DND-41 (cell line): ENCODE measurements at regions not wholly inside any gene's neighbourhood (a gene's known extent, or its start where the extent isn't known, plus 50 kb on each side); places are given as distances from the start of the nearest gene placed in this dataset.

ENCODE experiments used
- ATAC-seq: fragments of 200-7000 bp; cut with Tn5 transposase; 3 replicates; pipeline ENCODE4 v1.9.1; 2021; ENCODE audit warnings: low read depth; ENCODE audit not compliant: insufficient read depth
- DNase-seq: peaks from one replicate; pipeline ENCODE4 v3.0.0-alpha.2; 2020
- H2AFZ ChIP-seq: 2 replicates; pipeline ENCODE4 v1.6.0; 2012; ENCODE audit warnings: low read depth, low read length
- H3K27ac ChIP-seq: 2 replicates; pipeline ENCODE4 v1.5.1; 2012; ENCODE audit warnings: low read length, inconsistent platforms
- H3K27me3 ChIP-seq: fragments of 200-600 bp; sonication (generic); 2 replicates; pipeline ENCODE4 v1.6.0; 2012; ENCODE audit warnings: low read length, mild to moderate bottlenecking, inconsistent platforms; ENCODE audit not compliant: insufficient read depth, poor library complexity
- H3K36me3 ChIP-seq: 2 replicates; pipeline ENCODE4 v1.5.1; 2012; ENCODE audit warnings: low read length, inconsistent platforms; ENCODE audit not compliant: insufficient read depth
- H3K4me1 ChIP-seq: 2 replicates; pipeline ENCODE4 v1.5.1; 2012; ENCODE audit warnings: mild to moderate bottlenecking, low read length; ENCODE audit not compliant: insufficient read depth
- H3K4me2 ChIP-seq: 2 replicates; pipeline ENCODE4 v1.6.0; 2012; ENCODE audit warnings: mild to moderate bottlenecking, moderate library complexity, low read length, inconsistent platforms; ENCODE audit not compliant: insufficient read depth
- H3K4me3 ChIP-seq, 2 experiments: fragments of 200-600 bp in 1 of 2; shearing (Covaris generic) in 1 of 2; 2 replicates each; pipeline ENCODE4 v1.5.1; 2012 to 2016; ENCODE audit warnings: inconsistent platforms in 2 of 2, low read length in 2 of 2, mild to moderate bottlenecking in 2 of 2, low read depth in 1 of 2, moderate library complexity in 1 of 2
- H3K79me2 ChIP-seq: 2 replicates; pipeline ENCODE4 v1.6.0; 2012; ENCODE audit warnings: low read length, inconsistent platforms; ENCODE audit not compliant: insufficient read depth
- H3K9ac ChIP-seq: 2 replicates; pipeline ENCODE4 v1.6.0; 2012; ENCODE audit warnings: low read depth, mild to moderate bottlenecking, inconsistent platforms, low read length, moderate library complexity
- H3K9me3 ChIP-seq: 2 replicates; pipeline ENCODE4 v1.5.1; 2012; ENCODE audit warnings: low read length, moderate library complexity, mild to moderate bottlenecking, inconsistent platforms; ENCODE audit not compliant: insufficient read depth, severe bottlenecking
- H4K20me1 ChIP-seq: 2 replicates; pipeline ENCODE4 v1.6.0; 2012; ENCODE audit warnings: low read length; ENCODE audit not compliant: insufficient read depth
- EZH2 ChIP-seq: IDR thresholded peaks from 3 replicates; pipeline ENCODE4 v1.6.1; 2012; ENCODE audit warnings: borderline replicate concordance, low read depth, mild to moderate bottlenecking, moderate library complexity, low read length, inconsistent platforms; ENCODE audit not compliant: severe bottlenecking
- TF ChIP-seq, protein P1 (sequence below): IDR thresholded peaks from 2 replicates; pipeline ENCODE4 v1.5.1; 2012; ENCODE audit warnings: borderline replicate concordance, low read length, moderate library complexity, mild to moderate bottlenecking; ENCODE audit not compliant: poor library complexity, severe bottlenecking; ENCODE audit errors: extremely low read depth

DNA sequence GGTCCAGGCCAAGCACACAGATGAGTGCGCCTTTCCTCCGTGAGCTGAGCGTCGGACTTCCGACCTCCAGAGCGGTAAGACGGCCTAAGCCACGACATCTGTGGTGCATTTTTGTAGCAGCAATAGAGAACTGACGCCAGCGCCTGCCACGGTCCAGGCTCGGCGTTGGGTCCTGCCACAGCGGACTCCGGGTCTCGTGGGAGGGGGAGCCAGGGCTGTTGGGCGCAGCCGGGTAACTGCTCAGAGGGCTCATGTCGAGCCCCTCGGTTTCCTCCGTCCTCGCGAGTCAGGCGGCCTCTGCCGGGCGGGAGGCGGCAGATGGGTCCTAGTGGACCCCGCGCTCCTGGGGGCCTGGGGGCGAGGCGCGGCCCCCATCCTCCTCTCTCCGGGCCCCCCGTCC lies 216.1 kb downstream of the QKI start:
- Histone ChIP-seq H3K27ac (no peak overlapping the region), H3K9ac (no peak overlapping the region), H3K9me3 (peaks cover 15% of the 10 kb centered on the region), H3K4me2 (no peak overlapping the region), H3K27me3 (no peaks in the 10 kb centered on the region), H3K4me1 (no peaks in the 10 kb centered on the region), H4K20me1 (no peaks in the 10 kb centered on the region), H3K79me2 (no peaks in the 10 kb centered on the region), H3K4me3 (no peak overlapping the region), H2AFZ (no peak overlapping the region), H3K36me3 (no peaks in the 10 kb centered on the region)
- ATAC-seq (no peak), DNase-seq (no peak)
- TF ChIP-seq, protein P1, sequence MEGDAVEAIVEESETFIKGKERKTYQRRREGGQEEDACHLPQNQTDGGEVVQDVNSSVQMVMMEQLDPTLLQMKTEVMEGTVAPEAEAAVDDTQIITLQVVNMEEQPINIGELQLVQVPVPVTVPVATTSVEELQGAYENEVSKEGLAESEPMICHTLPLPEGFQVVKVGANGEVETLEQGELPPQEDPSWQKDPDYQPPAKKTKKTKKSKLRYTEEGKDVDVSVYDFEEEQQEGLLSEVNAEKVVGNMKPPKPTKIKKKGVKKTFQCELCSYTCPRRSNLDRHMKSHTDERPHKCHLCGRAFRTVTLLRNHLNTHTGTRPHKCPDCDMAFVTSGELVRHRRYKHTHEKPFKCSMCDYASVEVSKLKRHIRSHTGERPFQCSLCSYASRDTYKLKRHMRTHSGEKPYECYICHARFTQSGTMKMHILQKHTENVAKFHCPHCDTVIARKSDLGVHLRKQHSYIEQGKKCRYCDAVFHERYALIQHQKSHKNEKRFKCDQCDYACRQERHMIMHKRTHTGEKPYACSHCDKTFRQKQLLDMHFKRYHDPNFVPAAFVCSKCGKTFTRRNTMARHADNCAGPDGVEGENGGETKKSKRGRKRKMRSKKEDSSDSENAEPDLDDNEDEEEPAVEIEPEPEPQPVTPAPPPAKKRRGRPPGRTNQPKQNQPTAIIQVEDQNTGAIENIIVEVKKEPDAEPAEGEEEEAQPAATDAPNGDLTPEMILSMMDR, result no peak
- TF ChIP-seq EZH2, result no peak

- TF ChIP-seq EZH2, result no peak
- TF ChIP-seq, protein P1, result no peak
- Histone ChIP-seq H3K9me3 (peaks cover 15% of the 10 kb centered on the region), H3K27me3 (no peaks in the 10 kb centered on the region), H3K4me1 (no peaks in the 10 kb centered on the region), H2AFZ (no peak overlapping the region), H3K27ac (no peak overlapping the region), H3K36me3 (no peaks in the 10 kb centered on the region), H3K79me2 (no peaks in the 10 kb centered on the region), H4K20me1 (no peaks in the 10 kb centered on the region), H3K9ac (no peak overlapping the region), H3K4me2 (no peak overlapping the region), H3K4me3 (no peak overlapping the region)
- DNase-seq (no peak), ATAC-seq (no peak)
Measured at GRCh38 chr6:163630096-163630495, 215.6 kb downstream of the QKI start.
